Activated T-cell treated with anti-CD3 and anti-CD28 coated beads, Interleukin-2, amount 50 U/mL, for 72 hours (primary cell): ENCODE measurements at regions not wholly inside any gene's neighbourhood (a gene's known extent, or its start where the extent isn't known, plus 50 kb on each side); places are given as distances from the start of the nearest gene placed in this dataset.
"Not testable (repeated sequence)": the region's sequence is repeated elsewhere in the genome, so short reads cannot be mapped to it uniquely, and the experiment has no call there.

ENCODE experiments used
- ATAC-seq, 2 donors: fragments of 150-1000 bp; cut with Tn5 transposase; replicated peaks in 1 of 2; 2 replicates each; pipeline ENCODE4 v1.10.0; 2021; ENCODE audit warnings: moderate library complexity in 2 of 2, mild to moderate bottlenecking in 1 of 2
- DNase-seq, 2 donors: peaks; one replicate each; pipeline ENCODE4 v3.0.0; 2021 to 2022; ENCODE audit warnings: mixed read lengths in 1 of 2
- H3K27ac Mint-ChIP-seq: one replicate; pipeline ENCODE4 v1.8.0; 2022; ENCODE audit warnings: mild to moderate bottlenecking, moderate library complexity, mixed read lengths
- H3K27me3 Mint-ChIP-seq: one replicate; pipeline ENCODE4 v1.8.0; 2022; ENCODE audit warnings: low read depth, mixed read lengths
- H3K36me3 Mint-ChIP-seq, 2 donors: one replicate each; pipeline ENCODE4 v1.8.0; 2022; ENCODE audit warnings: mixed read lengths in 2 of 2, mild to moderate bottlenecking in 1 of 2; ENCODE audit not compliant: insufficient read depth in 2 of 2
- H3K4me1 Mint-ChIP-seq: one replicate; pipeline ENCODE4 v1.8.0; 2022; ENCODE audit warnings: low read depth, mixed read lengths
- H3K4me3 Mint-ChIP-seq, 2 donors: one replicate each; pipeline ENCODE4 v1.8.0; 2022; ENCODE audit warnings: mild to moderate bottlenecking in 2 of 2, mixed read lengths in 2 of 2, moderate library complexity in 2 of 2
- H3K9me3 Mint-ChIP-seq, 2 donors: one replicate each; pipeline ENCODE4 v1.8.0; 2022; ENCODE audit warnings: mixed read lengths in 2 of 2

- no peak for ATAC-seq
- Mint-ChIP-seq H3K4me1 (no peaks in the 10 kb centered on the region), H3K27ac (no peak overlapping the region), H3K4me3 (no peak overlapping the region), H3K27me3 (peaks cover 21% of the 10 kb centered on the region), H3K36me3 (no peaks in the 10 kb centered on the region), H3K9me3 (no peaks in the 10 kb centered on the region)
- no peak for DNase-seq
Observed at GRCh38 chrX:129092757-129093156, 430.5 kb downstream of the SMARCA1 start.

DNA sequence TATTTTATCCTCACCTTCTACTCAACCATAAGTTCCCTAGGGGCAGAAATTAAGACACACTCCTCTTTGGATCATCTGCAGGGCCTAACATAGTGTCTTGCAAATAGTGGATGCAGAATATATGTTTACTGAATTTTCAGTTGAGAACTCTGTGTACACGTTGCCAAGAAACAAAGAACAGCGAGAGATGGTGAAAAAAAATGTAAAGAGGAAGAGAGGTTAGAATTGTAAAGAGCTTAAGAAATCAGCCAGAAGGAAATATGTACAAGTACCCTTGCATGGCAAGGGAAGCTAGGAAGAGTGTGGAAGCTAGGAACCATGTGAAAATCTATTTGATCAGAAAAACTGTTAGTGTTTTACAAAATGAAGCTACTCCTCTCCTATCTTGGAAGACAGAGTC lies 431.0 kb downstream of the SMARCA1 start:
- Mint-ChIP-seq H3K4me1 (no peaks in the 10 kb centered on the region), H3K36me3 (no peaks in the 10 kb centered on the region), H3K4me3 (no peak overlapping the region), H3K27me3 (peaks cover 21% of the 10 kb centered on the region), H3K9me3 (no peaks in the 10 kb centered on the region), H3K27ac (no peak overlapping the region)
- ATAC-seq (no peak), DNase-seq (no peak)

- H3K4me1 Mint-ChIP-seq: no peaks in the 10 kb centered on the region
- no peak overlapping the region for H3K27ac Mint-ChIP-seq
- H3K4me3 Mint-ChIP-seq: no peak overlapping the region
- DNase-seq (no peak), ATAC-seq (no peak)
- H3K36me3 Mint-ChIP-seq: no peaks in the 10 kb centered on the region
- H3K27me3 Mint-ChIP-seq: peaks cover 24% of the 10 kb centered on the region
- H3K9me3 Mint-ChIP-seq: no peaks in the 10 kb centered on the region
Observed at GRCh38 chrX:129091097-129091496, 432.2 kb downstream of the SMARCA1 start.

GRCh38 chrX:129086802-129087201 lies 436.5 kb downstream of the SMARCA1 start:
- ATAC-seq: no peak
- DNase-seq: no peak
- H3K4me1 Mint-ChIP-seq: no peaks in the 10 kb centered on the region
- H3K36me3 Mint-ChIP-seq: no peaks in the 10 kb centered on the region
- no peak overlapping the region for H3K27ac Mint-ChIP-seq
- peaks cover 24% of the 10 kb centered on the region for H3K27me3 Mint-ChIP-seq
- H3K9me3 Mint-ChIP-seq: peaks cover 0 to 3% of the 10 kb centered on the region in 2 donors
- H3K4me3 Mint-ChIP-seq: no peak overlapping the region

DNA sequence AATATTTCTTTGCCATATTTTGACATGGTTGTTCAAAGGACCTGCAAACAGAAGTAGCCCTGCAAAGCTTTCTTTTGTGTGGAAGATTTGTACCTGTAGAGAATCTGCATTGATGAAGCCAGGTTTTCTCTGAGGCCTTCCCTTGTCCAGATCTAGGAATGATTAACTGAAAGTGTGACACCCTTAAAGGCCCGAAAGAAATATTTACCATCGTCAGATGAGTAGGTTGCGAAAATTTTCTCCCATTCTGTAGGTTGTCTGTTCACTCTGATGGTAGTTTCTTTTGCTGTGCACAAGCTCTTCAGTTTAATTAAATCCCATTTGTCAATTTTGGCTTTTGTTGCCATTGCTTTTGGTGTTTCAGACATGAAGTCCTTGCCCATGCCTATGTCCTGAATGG lies 439.0 kb downstream of the SMARCA1 start:
- not testable (repeated sequence) for H3K4me1 Mint-ChIP-seq, H3K9me3 Mint-ChIP-seq, DNase-seq, H3K36me3 Mint-ChIP-seq, H3K4me3 Mint-ChIP-seq, H3K27ac Mint-ChIP-seq, ATAC-seq
- H3K27me3 Mint-ChIP-seq: peaks cover 20% of the 10 kb centered on the region

DNA sequence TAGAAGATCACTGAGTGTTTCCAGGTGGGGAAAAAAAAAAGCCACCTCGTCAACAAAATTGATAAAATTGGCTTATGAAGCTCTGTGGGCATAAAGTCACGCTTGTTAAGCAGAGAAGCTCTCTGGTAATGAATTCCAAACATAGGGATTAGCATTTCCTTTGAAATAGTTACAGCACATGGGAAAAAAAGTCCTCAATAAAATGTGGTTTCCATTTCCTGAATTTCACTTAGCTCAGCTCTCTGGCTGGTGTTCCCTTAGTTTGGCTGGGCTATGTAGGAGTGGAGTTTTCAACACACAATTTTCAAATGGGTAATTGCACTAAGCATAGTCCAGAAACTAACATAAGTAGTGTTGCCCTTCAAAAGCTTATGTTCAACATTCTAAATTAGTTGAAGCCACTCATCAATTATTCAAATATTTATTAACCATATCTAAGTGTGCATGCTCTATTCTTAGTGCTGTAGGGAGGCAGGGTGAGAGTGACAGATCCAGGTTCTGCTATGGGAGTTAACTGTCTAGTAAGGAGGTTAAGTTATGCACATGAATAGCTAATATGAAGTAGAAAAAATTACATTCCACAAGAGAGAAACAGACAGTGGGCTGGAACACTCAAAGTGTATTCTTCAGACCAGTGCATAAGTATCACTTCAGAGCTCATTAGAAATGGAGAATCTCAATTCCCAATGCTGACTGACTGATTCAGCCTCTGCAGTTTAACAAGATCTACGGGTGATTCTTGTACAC lies 445.7 kb downstream of the SMARCA1 start:
- H3K9me3 Mint-ChIP-seq: peaks cover 0 to 3% of the 10 kb centered on the region in 2 donors
- no peaks in the 10 kb centered on the region for H3K4me1 Mint-ChIP-seq
- no peaks in the 10 kb centered on the region for H3K36me3 Mint-ChIP-seq
- no peak for DNase-seq
- no peak overlapping the region for H3K4me3 Mint-ChIP-seq
- no peak overlapping the region for H3K27ac Mint-ChIP-seq
- peaks cover 10% of the 10 kb centered on the region for H3K27me3 Mint-ChIP-seq
- ATAC-seq: no peak

DNA sequence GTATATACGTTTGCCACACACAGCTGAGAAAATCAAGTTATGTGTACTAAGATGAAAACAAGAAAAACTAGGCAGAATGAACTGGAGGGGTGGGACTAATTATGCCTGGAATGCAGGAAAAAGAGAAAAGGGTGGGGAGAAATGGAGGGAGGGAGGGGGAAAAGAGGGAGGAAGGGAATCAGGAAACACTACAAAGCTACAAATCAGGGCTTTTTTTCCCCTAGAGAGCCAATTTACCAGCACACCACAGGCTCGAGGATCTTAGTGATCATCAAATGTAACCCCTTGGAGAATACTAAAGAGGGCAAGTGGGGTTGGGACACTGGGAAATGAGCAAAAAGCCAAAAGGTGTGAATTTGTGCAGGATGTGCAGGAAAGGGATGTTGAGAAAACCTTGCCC lies 451.9 kb downstream of the SMARCA1 start:
- no peaks in the 10 kb centered on the region for H3K36me3 Mint-ChIP-seq
- ATAC-seq: no peak
- H3K27me3 Mint-ChIP-seq: peaks cover 16% of the 10 kb centered on the region
- no peak overlapping the region for H3K27ac Mint-ChIP-seq
- no peak for DNase-seq
- H3K4me3 Mint-ChIP-seq: no peak overlapping the region
- H3K4me1 Mint-ChIP-seq: no peaks in the 10 kb centered on the region
- H3K9me3 Mint-ChIP-seq: no peaks in the 10 kb centered on the region

DNA sequence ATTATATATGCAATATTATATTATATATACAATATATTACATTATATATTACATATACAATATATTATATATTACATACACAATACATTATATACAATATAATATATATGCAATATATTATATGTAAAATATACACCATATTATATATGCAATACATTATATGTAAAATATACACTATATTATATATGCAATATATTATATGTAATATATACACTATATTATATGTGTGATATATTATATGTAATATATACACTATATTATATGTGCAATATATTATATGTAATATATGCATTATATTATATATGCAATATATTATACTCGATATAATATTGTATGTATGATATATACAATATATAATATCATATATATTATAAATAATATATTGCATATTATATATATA lies 457.4 kb downstream of the SMARCA1 start:
- Mint-ChIP-seq H3K4me3 (no peak overlapping the region), H3K9me3 (no peaks in the 10 kb centered on the region), H3K27me3 (peaks cover under 1% of the 10 kb centered on the region), H3K4me1 (no peaks in the 10 kb centered on the region), H3K36me3 (no peaks in the 10 kb centered on the region), H3K27ac (no peak overlapping the region)
- DNase-seq (no peak), ATAC-seq (no peak)

DNA sequence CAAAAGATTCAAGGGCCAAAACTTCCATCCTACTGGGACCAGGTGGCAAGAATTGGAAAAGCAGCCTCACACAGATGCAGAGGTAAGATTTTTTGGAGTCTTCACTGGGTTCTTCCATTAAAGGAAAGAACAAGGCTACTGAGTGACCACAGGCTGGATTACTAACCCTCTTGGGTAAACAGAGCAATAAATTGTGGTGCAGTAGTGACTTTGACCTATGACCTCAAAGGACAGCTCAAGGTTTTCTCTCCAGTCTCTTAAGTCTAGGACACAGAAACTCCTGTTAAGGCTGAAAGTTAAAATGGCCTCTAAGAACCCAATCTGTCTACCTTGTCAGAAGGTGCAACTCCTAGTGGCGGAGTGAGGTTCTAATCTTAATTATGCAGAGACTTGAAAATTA lies 464.9 kb downstream of the SMARCA1 start:
- H3K27me3 Mint-ChIP-seq: peaks cover 13% of the 10 kb centered on the region
- H3K27ac Mint-ChIP-seq: no peak overlapping the region
- DNase-seq (no peak), ATAC-seq (no peak)
- H3K4me1 Mint-ChIP-seq: no peaks in the 10 kb centered on the region
- no peak overlapping the region for H3K4me3 Mint-ChIP-seq
- peaks cover 0 to 1% of the 10 kb centered on the region in 2 donors for H3K36me3 Mint-ChIP-seq
- no peaks in the 10 kb centered on the region for H3K9me3 Mint-ChIP-seq

GRCh38 chrX:129043138-129043537 lies 480.2 kb downstream of the SMARCA1 start:
- no peak overlapping the region for H3K27ac Mint-ChIP-seq
- H3K9me3 Mint-ChIP-seq: peaks cover 0 to 1% of the 10 kb centered on the region in 2 donors
- DNase-seq: no peak
- H3K36me3 Mint-ChIP-seq: no peaks in the 10 kb centered on the region
- H3K27me3 Mint-ChIP-seq: no peaks in the 10 kb centered on the region
- H3K4me1 Mint-ChIP-seq: no peaks in the 10 kb centered on the region
- H3K4me3 Mint-ChIP-seq: no peak overlapping the region
- ATAC-seq: no peak

GRCh38 chrX:129041319-129041718 lies 482.0 kb downstream of the SMARCA1 start:
- Mint-ChIP-seq H3K4me3 (no peak overlapping the region), H3K4me1 (no peaks in the 10 kb centered on the region), H3K27ac (no peak overlapping the region), H3K27me3 (no peaks in the 10 kb centered on the region), H3K9me3 (peaks cover 0 to 1% of the 10 kb centered on the region in 2 donors), H3K36me3 (no peaks in the 10 kb centered on the region)
- DNase-seq (no peak), ATAC-seq (no peak)

DNA sequence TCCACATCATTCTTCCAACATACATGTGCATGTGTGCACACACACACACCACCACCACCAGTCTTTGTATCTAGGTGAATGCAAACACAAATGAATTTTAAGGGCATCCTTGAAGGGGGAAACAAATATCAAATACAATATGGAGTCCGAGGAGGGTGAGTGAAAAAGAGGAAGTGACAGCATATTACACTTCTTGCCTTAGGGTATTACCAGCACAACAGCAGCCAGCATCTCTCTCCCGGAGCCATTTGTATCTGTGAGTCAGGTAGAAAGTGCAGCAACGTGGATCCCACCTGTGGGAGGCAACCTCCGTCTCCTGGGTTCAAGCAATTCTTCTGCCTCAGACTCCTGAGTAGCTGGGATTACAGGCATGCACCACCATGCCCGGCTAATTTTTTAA lies 483.2 kb downstream of the SMARCA1 start:
- H3K4me1 Mint-ChIP-seq: no peaks in the 10 kb centered on the region
- no peak overlapping the region for H3K27ac Mint-ChIP-seq
- DNase-seq (no peak), ATAC-seq (no peak)
- H3K9me3 Mint-ChIP-seq: no peaks in the 10 kb centered on the region
- H3K4me3 Mint-ChIP-seq: no peak overlapping the region
- no peaks in the 10 kb centered on the region for H3K36me3 Mint-ChIP-seq
- H3K27me3 Mint-ChIP-seq: no peaks in the 10 kb centered on the region

GRCh38 chrX:129039176-129039575 lies 484.1 kb downstream of the SMARCA1 start:
- Mint-ChIP-seq H3K27ac (no peak overlapping the region), H3K27me3 (no peaks in the 10 kb centered on the region), H3K9me3 (no peaks in the 10 kb centered on the region), H3K4me3 (no peak overlapping the region), H3K4me1 (no peaks in the 10 kb centered on the region), H3K36me3 (no peaks in the 10 kb centered on the region)
- no peak for DNase-seq
- ATAC-seq: no peak

GRCh38 chrX:129037389-129037788 lies 485.9 kb downstream of the SMARCA1 start:
- Mint-ChIP-seq H3K36me3 (no peaks in the 10 kb centered on the region), H3K4me1 (no peaks in the 10 kb centered on the region), H3K4me3 (no peak overlapping the region), H3K9me3 (no peaks in the 10 kb centered on the region), H3K27me3 (no peaks in the 10 kb centered on the region), H3K27ac (no peak overlapping the region)
- ATAC-seq (no peak), DNase-seq (no peak)
